Stimulated activated CD8-positive, alpha-beta memory T cell treated with anti-CD3 and anti-CD28 coated beads, Interleukin-15, amount 100 ng/mL, for 24 hours (primary cell): ENCODE measurements at regions not wholly inside any gene's neighbourhood (a gene's known extent, or its start where the extent isn't known, plus 50 kb on each side); places are given as distances from the start of the nearest gene placed in this dataset.

Source experiments
- DNase-seq: peaks from one replicate; pipeline ENCODE4 v3.0.0-alpha.2; 2020; ENCODE audit warnings: low read depth

- DNase-seq, result no peak
Measured at GRCh38 chr2:11953258-11953657, 206.8 kb downstream of the LPIN1 start.

GRCh38 chr2:11955314-11955713 lies 208.9 kb downstream of the LPIN1 start:
- DNase-seq, result no peak

- DNase-seq, result no peak
Measured at GRCh38 chr2:11955884-11956291, 209.5 kb downstream of the LPIN1 start.

GRCh38 chr2:11962707-11963328 lies 216.4 kb downstream of the LPIN1 start:
- no peak for DNase-seq

GRCh38 chr2:11963966-11964365 lies 217.5 kb downstream of the LPIN1 start:
- no peak for DNase-seq

GRCh38 chr2:11967946-11968465 lies 221.6 kb downstream of the LPIN1 start:
- DNase-seq, result no peak

GRCh38 chr2:11968521-11968920 lies 222.1 kb downstream of the LPIN1 start:
- no peak for DNase-seq

- no peak for DNase-seq
Measured at GRCh38 chr2:11969774-11970173, 223.3 kb downstream of the LPIN1 start.

- no peak for DNase-seq
Measured at GRCh38 chr2:11974573-11974972, 228.1 kb downstream of the LPIN1 start.

- DNase-seq, result no peak
Measured at GRCh38 chr2:11975373-11975772, 228.9 kb downstream of the LPIN1 start.

GRCh38 chr2:11976073-11976472 lies 229.6 kb downstream of the LPIN1 start:
- no peak for DNase-seq

GRCh38 chr2:11977766-11978524 lies 231.5 kb downstream of the LPIN1 start:
- DNase-seq, result no peak

- no peak for DNase-seq
Measured at GRCh38 chr2:11980809-11981208, 234.4 kb downstream of the LPIN1 start.

GRCh38 chr2:11983401-11983800 lies 237.0 kb downstream of the LPIN1 start:
- no peak for DNase-seq

GRCh38 chr2:11983870-11984269 lies 237.4 kb downstream of the LPIN1 start:
- DNase-seq, result no peak

GRCh38 chr2:11984316-11985158 lies 238.1 kb downstream of the LPIN1 start:
- DNase-seq, result no peak

- DNase-seq, result no peak
Measured at GRCh38 chr2:11985817-11986566, 239.6 kb downstream of the LPIN1 start.

- DNase-seq, result no peak
Measured at GRCh38 chr2:11987151-11987550, 240.7 kb downstream of the LPIN1 start.

GRCh38 chr2:11988691-11989353 lies 242.4 kb downstream of the LPIN1 start:
- no peak for DNase-seq

GRCh38 chr2:11989354-11989703 lies 242.9 kb downstream of the LPIN1 start:
- DNase-seq, result no peak

GRCh38 chr2:11990576-11990975 lies 244.1 kb downstream of the LPIN1 start:
- no peak for DNase-seq
